MM.1S (cell line): ENCODE measurements at regions not wholly inside any gene's neighbourhood (a gene's known extent, or its start where the extent isn't known, plus 50 kb on each side); places are given as distances from the start of the nearest gene placed in this dataset.

ENCODE experiments used
- CTCF ChIP-seq: fragments of 300-600 bp; sonication (generic); IDR thresholded peaks from 2 replicates; pipeline ENCODE4 v1.5.1; 2016; ENCODE audit warnings: antibody characterized with exemption, low read length, mixed read lengths
- EZH2 ChIP-seq: fragments of 300-600 bp; sonication (generic); optimal IDR thresholded peaks from 2 replicates; pipeline ENCODE3; 2017; ENCODE audit warnings: low read depth, mild to moderate bottlenecking, antibody characterized with exemption, low read length, mixed read lengths
- EZH2phosphoT487 ChIP-seq: fragments of 300-600 bp; sonication (generic); IDR thresholded peaks from 2 replicates; pipeline ENCODE4 v1.6.1; 2018; ENCODE audit warnings: antibody characterized with exemption, low read length

- TF ChIP-seq CTCF: no peak
- TF ChIP-seq EZH2: no peak
- TF ChIP-seq EZH2phosphoT487: no peak
These were observed 384.8 kb upstream of the PCSK5 start for GRCh38 chr9:75505654-75506053.
